ENCODE measurements at regions not wholly inside any gene's neighbourhood (a gene's known extent, or its start where the extent isn't known, plus 50 kb on each side); places are given as distances from the start of the nearest gene placed in this dataset.

- no peak for ATAC-seq
- no peak for DNase-seq (ENCODE audit: low spot score)
Measured at GRCh38 chr11:123378096-123378495, 52.0 kb upstream of the GRAMD1B start.

- DNase-seq (ENCODE audit: low spot score) (no peak), ATAC-seq (no peak)
Measured at GRCh38 chr11:123377355-123377754, 52.7 kb upstream of the GRAMD1B start.

GRCh38 chr11:123375832-123376231 lies 54.2 kb upstream of the GRAMD1B start:
- no peak for DNase-seq (ENCODE audit: low spot score)
- ATAC-seq = no peak

GRCh38 chr11:123374622-123374968 lies 55.5 kb upstream of the GRAMD1B start:
- DNase-seq (ENCODE audit: low spot score) = no peak
- no peak for ATAC-seq

GRCh38 chr11:123373754-123374621 lies 56.1 kb upstream of the GRAMD1B start:
- no peak for ATAC-seq
- no peak for DNase-seq (ENCODE audit: low spot score)

GRCh38 chr11:123371506-123372297 lies 58.4 kb upstream of the GRAMD1B start:
- ATAC-seq (no peak), DNase-seq (ENCODE audit: low spot score) (no peak)

- no peak for DNase-seq (ENCODE audit: low spot score)
- no peak for ATAC-seq
Measured at GRCh38 chr11:123366924-123367323, 63.1 kb upstream of the GRAMD1B start.

GRCh38 chr11:123365955-123366354 lies 64.1 kb upstream of the GRAMD1B start:
- DNase-seq (ENCODE audit: low spot score) (no peak), ATAC-seq (no peak)

GRCh38 chr11:123364080-123364479 lies 66.0 kb upstream of the GRAMD1B start:
- ATAC-seq = no peak
- DNase-seq (ENCODE audit: low spot score) = no peak

GRCh38 chr11:123363556-123363955 lies 66.5 kb upstream of the GRAMD1B start:
- ATAC-seq = no peak
- no peak for DNase-seq (ENCODE audit: low spot score)

GRCh38 chr11:123362941-123363340 lies 67.1 kb upstream of the GRAMD1B start:
- DNase-seq (ENCODE audit: low spot score) (no peak), ATAC-seq (no peak)

- DNase-seq (ENCODE audit: low spot score) (no peak), ATAC-seq (no peak)
Measured at GRCh38 chr11:123362186-123362585, 67.9 kb upstream of the GRAMD1B start.

GRCh38 chr11:123361110-123361509 lies 69.0 kb upstream of the GRAMD1B start:
- ATAC-seq (no peak), DNase-seq (ENCODE audit: low spot score) (no peak)

GRCh38 chr11:123360267-123360936 lies 69.7 kb upstream of the GRAMD1B start:
- DNase-seq (ENCODE audit: low spot score) (no peak), ATAC-seq (no peak)

GRCh38 chr11:123357990-123358827 lies 71.9 kb upstream of the GRAMD1B start:
- ATAC-seq (no peak), DNase-seq (ENCODE audit: low spot score) (no peak)

GRCh38 chr11:123357353-123357989 lies 72.6 kb upstream of the GRAMD1B start:
- no peak for ATAC-seq
- DNase-seq (ENCODE audit: low spot score) = no peak

- DNase-seq (ENCODE audit: low spot score) (no peak), ATAC-seq (no peak)
Measured at GRCh38 chr11:123356539-123356938, 73.5 kb upstream of the GRAMD1B start.

- DNase-seq (ENCODE audit: low spot score) (no peak), ATAC-seq (no peak)
Measured at GRCh38 chr11:123354371-123354975, 75.6 kb upstream of the GRAMD1B start.

- ATAC-seq = no peak
- no peak for DNase-seq (ENCODE audit: low spot score)
Measured at GRCh38 chr11:123351375-123351774, 78.7 kb upstream of the GRAMD1B start.

GRCh38 chr11:123349382-123349781 lies 80.7 kb upstream of the GRAMD1B start:
- ATAC-seq = no peak
- no peak for DNase-seq (ENCODE audit: low spot score)

All from left lobe of liver (tissue), 2 donors.